SH-SY5Y (cell line): ENCODE measurements at regions not wholly inside any gene's neighbourhood (a gene's known extent, or its start where the extent isn't known, plus 50 kb on each side); places are given as distances from the start of the nearest gene placed in this dataset.

Experiments used
- GATA2 ChIP-seq: IDR thresholded peaks from 2 replicates; pipeline ENCODE4 v1.6.1; 2011; ENCODE audit warnings: mild to moderate bottlenecking, low read depth, low read length
- GATA3 ChIP-seq: IDR thresholded peaks from 2 replicates; pipeline ENCODE4 v1.6.1; 2011; ENCODE audit warnings: low read depth, mild to moderate bottlenecking, low read length, moderate library complexity

- no peak for TF ChIP-seq GATA3
- TF ChIP-seq GATA2, result no peak
Measured at GRCh38 chr2:54404270-54404669, 51.9 kb upstream of the SPTBN1 start.

GRCh38 chr2:54406031-54406430 is 50.1 kb upstream of the SPTBN1 start:
- TF ChIP-seq GATA3, result no peak
- TF ChIP-seq GATA2, result no peak
